NCI-H345 treated with DMSO at 0.1 percent for 48 hours (cell line): ENCODE measurements at regions not wholly inside any gene's neighbourhood (a gene's known extent, or its start where the extent isn't known, plus 50 kb on each side); places are given as distances from the start of the nearest gene placed in this dataset.
A peak's percentile ranks its signal among the peaks of the same experiment; 100 is the strongest.
"Not testable (repeated sequence)": the region's sequence is repeated elsewhere in the genome, so short reads cannot be mapped to it uniquely, and the experiment has no call there.

ENCODE experiments used
- DNase-seq: peaks from one replicate; lab custom pipeline; 2025; ENCODE audit not compliant: unreplicated experiment; lab: John Stamatoyannopoulos, UW

- DNase-seq = no peak
Observed at GRCh38 chr13:50543782-50544181, 299.7 kb downstream of the DLEU7 start.

- no peak for DNase-seq
Observed at GRCh38 chr13:50544211-50544610, 299.3 kb downstream of the DLEU7 start.

GRCh38 chr13:50547175-50547574, 296.3 kb downstream of the DLEU7 start:
- DNase-seq = not testable (repeated sequence)

GRCh38 chr13:50548586-50548985, 294.9 kb downstream of the DLEU7 start:
- no peak for DNase-seq

- no peak for DNase-seq
Observed at GRCh38 chr13:50549221-50549942, 294.1 kb downstream of the DLEU7 start.

- no peak for DNase-seq
Observed at GRCh38 chr13:50550151-50550550, 293.3 kb downstream of the DLEU7 start.

- no peak for DNase-seq
Observed at GRCh38 chr13:50552424-50552966, 291.0 kb downstream of the DLEU7 start.

- no peak for DNase-seq
Observed at GRCh38 chr13:50561739-50562138, 281.8 kb downstream of the DLEU7 start.

- DNase-seq = no peak
Observed at GRCh38 chr13:50566646-50567045, 276.8 kb downstream of the DLEU7 start.

GRCh38 chr13:50572129-50572528, 271.4 kb downstream of the DLEU7 start:
- no peak for DNase-seq

- DNase-seq = no peak
Observed at GRCh38 chr13:50573066-50573465, 270.4 kb downstream of the DLEU7 start.

GRCh38 chr13:50574731-50575130, 268.8 kb downstream of the DLEU7 start:
- DNase-seq = no peak

- DNase-seq = no peak
Observed at GRCh38 chr13:50575138-50575537, 268.4 kb downstream of the DLEU7 start.

- peak; percentile 35 for DNase-seq
Observed at GRCh38 chr13:50576156-50576555, 267.3 kb downstream of the DLEU7 start.

GRCh38 chr13:50577806-50578205, 265.7 kb downstream of the DLEU7 start:
- DNase-seq = no peak

GRCh38 chr13:50580684-50581305, 262.7 kb downstream of the DLEU7 start:
- no peak for DNase-seq

GRCh38 chr13:50581586-50582196, 261.8 kb downstream of the DLEU7 start:
- no peak for DNase-seq

- no peak for DNase-seq
Observed at GRCh38 chr13:50584856-50585580, 258.5 kb downstream of the DLEU7 start.

- no peak for DNase-seq
Observed at GRCh38 chr13:50585674-50586413, 257.6 kb downstream of the DLEU7 start.

GRCh38 chr13:50586414-50587083, 256.9 kb downstream of the DLEU7 start:
- DNase-seq = no peak
